ENCODE measurements at regions not wholly inside any gene's neighbourhood (a gene's known extent, or its start where the extent isn't known, plus 50 kb on each side); places are given as distances from the start of the nearest gene placed in this dataset.

DNA sequence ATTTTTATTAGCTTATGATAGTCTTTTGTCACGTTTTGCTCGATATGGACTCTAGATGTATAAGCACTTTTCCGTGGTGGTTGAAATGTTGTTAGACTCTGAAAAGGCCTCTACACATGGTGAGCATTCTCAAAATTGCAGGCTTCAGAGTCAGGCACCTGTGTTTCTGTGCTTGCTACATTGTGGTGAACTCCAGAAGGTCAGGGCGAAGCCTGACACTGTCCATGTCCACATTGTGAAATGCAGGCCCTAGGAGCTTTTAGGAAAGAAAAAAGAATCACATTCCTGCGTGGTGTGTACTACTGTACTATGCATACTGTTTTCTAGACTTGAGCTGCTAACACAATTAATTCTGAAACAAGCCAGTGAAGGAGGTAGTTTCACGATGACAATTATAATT is 86.3 kb downstream of the HS3ST1 start:
- DNase-seq: no peak

DNA sequence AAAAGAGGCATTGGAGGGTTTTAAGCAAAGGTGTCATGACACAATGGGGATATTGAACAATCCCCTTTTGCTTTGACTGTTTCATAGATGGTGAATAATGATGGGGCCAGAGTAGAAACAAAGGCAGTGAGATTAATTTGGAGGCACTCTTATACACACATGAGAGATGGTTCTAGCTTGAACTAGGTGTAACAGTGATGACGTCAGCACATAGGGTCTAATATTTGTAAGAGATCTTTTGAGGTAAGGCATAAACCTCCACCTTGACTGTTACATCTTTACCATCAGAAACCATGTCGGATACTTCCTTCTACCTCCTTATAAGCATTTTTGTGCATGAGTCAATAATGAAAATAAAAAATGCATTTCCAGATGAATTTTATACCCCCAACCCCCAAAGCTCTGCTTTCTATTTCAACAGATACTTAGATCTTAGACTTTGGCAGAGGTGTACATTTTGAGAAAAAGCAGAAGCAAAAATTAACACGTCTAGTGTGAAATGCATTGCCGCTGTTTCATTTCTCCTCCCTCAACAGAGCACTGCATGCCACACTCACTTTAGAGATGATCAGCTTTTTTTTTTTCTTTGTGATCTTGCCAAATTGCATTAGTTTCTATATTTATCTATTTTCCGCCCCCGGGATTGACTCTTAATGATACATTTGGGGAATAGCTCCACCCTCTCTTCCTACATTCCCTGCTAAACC is 87.2 kb downstream of the HS3ST1 start:
- no peak for DNase-seq

DNA sequence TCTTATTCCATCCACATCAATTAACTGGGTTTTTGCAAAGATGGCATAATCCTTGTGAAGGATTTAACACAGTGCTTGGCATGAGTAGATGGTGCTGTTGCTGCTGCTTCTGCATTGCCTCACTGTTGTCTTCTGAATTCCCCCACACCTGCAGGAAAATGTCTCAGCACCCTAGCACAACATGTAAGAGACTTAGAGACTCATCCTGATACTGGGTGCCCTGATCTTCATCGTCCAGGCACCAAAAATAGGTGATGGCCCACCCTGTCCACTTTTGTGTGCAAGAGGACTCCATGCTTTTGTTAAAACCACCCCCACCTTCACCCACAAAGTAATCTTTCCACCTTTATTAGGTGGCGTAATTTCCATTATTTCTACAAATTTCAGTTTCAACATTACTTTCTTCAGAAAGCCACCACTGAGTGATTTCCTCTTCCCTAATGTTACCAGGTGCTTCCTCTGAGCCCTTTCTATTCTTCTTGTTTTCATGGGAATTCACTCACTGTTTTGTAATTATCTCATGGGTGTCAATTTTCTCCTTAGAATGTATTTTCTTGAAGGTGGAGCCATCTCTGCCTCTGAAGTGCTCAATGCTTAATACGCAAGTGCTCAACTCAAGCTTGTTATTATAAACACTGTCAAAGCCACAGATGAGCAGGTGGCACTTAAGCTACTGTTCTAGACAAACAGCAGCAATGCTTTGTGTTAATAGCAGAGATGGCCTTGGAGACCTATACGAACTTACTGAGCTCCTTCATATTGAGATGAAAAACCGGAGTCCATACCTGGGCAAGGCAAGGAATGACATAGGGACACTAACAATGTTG is 89.5 kb downstream of the HS3ST1 start:
- DNase-seq: no peak

DNA sequence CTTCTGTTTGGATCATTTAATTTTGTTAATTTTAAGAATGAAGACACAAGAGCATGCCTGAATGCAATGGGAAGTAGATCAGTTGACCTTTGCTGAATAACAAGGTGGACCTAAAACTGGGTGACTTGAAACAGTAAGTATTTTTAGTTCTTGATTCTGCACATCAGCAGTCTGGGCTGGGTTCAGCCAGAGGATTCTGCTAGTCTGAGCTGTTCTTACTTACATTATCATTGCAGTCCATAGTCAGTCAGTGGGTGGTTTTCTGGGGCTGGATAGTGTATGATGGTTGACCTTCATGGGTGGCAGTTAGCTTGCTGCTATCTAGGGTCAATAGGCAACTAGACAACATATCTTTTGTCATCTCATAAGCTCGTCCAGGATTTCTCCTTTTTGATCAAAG is 91.4 kb downstream of the HS3ST1 start:
- no peak for DNase-seq

- DNase-seq: no peak
Observed at GRCh38 chr4:11336435-11336834, 92.3 kb downstream of the HS3ST1 start.

DNA sequence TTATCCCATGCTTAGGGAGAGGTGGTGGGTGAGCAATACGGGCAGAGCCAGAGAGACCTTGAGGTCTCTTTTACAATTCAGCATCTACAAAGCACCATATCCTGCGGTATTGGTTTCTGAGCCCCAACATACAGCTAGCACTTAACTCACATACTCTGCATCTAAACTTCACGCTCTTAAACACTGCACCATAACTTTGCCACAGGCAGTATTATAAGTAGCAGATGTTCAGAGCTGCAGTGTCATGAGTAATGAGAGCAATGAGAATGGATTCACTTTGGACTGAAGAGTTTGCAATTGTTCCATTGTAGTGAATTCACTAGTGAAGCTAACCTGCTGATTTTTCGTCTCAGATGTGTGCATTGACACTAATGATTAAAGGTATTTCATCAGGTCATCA is 93.8 kb downstream of the HS3ST1 start:
- DNase-seq: no peak

DNA sequence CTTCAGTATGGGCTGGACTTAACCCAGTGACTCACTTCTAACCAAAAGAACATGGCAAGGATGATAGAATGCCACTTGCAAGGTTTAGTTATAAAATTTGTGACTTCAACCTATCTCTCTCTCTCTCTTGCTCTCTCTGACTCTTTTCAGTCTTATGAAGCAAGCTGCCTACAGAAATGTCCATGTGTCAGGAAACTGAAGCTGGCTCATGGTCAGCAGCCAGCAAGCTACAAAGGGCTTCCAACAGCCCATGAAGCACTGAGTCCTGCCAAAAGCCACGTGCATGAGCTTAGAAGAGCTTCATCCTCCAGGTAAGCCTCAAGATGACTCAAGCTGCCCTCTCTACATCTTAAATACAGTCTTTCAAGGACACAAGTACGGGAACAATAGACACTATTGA is 100.3 kb downstream of the HS3ST1 start:
- no peak for DNase-seq

GRCh38 chr4:11326021-11326420 is 102.7 kb downstream of the HS3ST1 start:
- no peak for DNase-seq

GRCh38 chr4:11323771-11324170 is 104.9 kb downstream of the HS3ST1 start:
- DNase-seq: no peak

DNA sequence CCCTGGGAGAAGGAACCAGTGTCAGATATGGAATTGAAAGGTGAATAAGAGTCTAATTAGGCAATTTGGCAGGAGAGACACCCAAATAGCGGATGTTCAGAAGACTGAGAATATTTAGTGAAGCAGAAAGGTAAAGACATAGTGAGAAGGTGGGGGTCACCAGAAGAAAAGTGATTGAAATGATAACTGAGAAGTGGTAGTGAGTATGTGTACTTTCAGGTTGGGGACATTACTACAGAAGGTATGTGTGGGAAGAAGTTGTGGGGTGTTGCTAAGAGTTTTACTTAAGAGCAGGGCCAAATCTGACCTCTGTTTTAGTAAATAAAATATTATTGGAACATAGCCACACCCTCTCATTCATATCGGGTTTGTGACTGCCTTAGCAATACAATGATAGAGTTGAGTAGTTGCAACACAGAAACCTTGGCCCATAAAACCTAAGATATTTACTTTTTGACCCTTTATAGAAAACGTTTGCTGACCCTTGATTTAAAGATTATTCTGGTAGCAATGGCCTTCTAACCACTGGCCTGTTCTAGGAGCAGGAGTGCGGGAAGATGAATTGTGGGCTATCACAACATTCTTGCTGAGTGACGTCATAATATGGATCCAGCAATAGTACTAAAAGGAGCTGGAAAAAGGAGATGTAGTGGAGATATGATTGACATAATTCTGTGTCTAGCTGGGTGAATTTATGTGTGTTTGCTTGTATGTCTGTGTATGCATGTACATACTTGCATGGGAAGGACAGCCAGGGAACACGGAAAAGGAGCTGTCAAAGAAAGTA is 115.3 kb downstream of the HS3ST1 start:
- DNase-seq: no peak

DNA sequence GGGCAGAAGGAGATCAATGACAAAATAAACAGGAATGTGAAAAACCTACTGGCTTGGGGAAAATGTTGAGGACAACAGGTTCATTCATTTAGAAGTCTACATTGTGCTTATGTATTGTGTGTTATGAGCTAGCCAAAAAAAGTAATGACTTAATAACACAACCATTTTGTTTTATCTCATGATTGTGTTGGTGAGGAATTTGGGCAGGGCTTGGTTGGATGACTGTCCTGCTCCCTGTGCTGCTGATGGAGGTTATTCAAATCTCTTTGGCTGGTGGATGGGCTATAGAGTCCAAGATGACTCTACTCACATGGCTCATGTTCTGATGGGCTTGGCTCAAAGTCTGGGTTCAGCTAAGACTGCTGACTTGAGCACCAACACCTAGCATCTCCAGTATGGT is 116.3 kb downstream of the HS3ST1 start:
- no peak for DNase-seq

DNA sequence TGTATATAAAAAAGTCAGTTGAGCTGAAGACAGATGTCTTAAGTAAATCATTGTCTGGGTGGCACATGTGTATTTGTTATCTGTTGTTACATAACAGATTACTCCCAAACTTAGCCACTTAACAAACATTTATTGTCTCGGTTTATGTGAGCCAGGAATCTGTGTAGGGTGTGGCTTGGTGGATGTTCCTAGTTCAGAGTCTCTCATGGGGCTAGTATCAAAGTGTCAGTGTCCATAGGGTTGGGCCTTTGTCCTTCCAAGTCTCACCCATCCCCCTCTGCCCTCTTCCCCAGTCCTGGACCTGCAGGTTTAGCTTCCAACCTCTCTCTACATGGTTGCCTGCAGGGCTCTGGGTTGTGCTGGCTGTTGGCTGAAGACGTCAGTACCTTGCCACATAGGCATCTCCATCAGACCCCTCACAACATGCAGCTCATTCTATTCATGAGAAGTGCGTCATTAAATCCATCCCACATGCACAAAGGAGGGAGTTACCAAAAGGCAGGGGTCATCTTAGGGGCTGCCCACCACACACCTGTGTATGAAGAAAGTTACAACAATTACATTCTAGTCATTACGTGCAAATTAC is 127.5 kb downstream of the HS3ST1 start:
- DNase-seq: no peak

GRCh38 chr4:11299836-11300235 is 128.9 kb downstream of the HS3ST1 start:
- no peak for DNase-seq

DNA sequence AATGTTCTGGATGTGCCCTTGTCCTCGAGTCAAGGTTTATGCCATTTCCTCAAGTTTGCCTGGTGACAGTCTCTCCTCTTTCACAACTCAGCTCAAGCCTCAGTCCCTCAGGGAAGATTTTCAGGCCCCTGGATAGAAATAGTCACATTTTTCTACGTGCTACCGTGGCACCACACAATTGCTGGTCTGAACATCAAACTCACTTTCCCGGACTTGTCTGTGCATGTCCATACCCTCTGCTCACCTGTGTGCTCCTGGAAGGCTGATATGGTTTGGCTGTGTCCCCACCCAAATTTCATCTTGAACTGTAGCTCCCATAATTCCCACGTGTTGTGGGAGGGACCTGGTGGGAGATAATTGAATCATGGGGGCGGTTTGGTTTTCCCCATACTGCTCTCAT is 129.7 kb downstream of the HS3ST1 start:
- DNase-seq: no peak

DNA sequence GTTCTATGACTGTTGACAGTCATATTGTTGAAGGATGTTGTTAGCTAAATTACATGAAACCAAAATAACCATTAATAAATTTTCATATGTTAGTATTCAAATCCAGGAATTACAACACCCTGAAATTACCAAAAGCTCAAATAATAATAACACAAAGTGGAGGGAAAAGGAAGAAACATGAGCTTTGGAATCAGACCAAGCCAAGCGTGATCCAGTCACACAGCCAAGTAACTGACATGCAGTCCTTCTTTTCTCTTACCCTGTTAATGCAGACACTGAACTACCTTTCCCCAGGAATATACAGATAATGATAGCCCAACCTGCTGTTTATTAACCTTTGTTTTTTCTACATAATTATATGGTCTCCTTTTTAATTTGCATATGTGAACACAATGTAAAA is 130.2 kb downstream of the HS3ST1 start:
- no peak for DNase-seq

DNA sequence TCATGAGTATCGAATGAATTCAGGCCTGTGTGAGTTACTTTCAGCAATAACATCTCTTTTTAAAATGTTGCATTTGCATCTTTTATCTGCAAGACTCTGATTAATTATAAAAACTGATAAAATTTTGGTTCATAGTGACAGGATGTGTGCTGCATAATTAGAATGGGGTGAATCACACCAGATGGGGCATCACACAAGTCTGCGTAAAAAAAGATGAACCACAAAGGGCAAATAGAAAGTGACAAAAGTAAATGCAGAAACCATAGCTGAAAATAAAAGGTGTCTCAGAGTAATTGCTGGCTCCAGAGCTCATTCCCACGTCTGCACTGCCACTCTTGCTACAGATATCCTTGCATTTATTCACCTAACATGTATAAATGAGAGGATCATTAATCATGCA is 131.1 kb downstream of the HS3ST1 start:
- no peak for DNase-seq

GRCh38 chr4:11297201-11297600 is 131.5 kb downstream of the HS3ST1 start:
- no peak for DNase-seq

DNA sequence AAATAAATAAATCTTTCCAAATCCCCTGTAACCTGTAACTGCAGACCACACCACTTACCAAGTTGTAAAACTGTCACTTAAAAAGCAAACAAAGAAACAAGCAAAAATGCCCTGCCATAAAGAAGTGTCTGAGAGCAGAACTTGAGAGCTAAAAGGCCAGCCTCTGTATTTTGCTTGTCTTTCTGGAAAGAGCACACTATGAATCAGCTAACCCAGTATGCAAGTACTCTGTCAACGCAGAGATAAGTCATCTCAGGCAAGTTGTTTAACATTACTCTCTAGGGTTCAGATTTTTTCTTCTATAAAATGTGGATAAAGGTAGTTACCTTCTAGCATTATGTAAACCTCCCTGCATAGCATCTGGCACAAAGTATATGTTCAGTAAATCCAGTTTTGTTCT is 134.8 kb downstream of the HS3ST1 start:
- no peak for DNase-seq

- no peak for DNase-seq
Observed at GRCh38 chr4:11287055-11287454, 141.6 kb downstream of the HS3ST1 start.

DNA sequence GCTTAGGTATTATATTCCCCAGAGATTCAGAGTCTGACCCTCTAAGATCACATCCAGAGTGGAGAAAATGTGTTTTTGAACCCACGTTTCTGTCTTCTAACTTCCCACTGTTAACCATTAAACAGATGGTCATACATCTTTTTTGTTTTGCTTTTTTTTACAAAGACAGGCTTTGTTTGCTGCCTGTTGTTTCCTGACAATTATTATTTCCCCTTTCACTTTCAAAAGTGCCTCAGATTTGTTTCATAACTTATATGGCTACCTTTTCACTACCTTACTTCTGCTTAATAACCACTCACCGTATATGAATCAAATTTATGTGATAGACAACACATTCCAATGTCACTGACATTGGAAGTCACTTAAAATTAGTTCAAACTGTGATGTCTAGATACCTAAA is 142.2 kb downstream of the HS3ST1 start:
- no peak for DNase-seq

- DNase-seq: no peak
Observed at GRCh38 chr4:11281720-11282119, 147.0 kb downstream of the HS3ST1 start.

- DNase-seq: no peak
Observed at GRCh38 chr4:11271263-11271662, 157.4 kb downstream of the HS3ST1 start.

GRCh38 chr4:11268149-11268548 is 160.5 kb downstream of the HS3ST1 start:
- DNase-seq: no peak

All from GDM1 (cell line).